Keratinocyte (primary cell): ENCODE measurements at regions not wholly inside any gene's neighbourhood (a gene's known extent, or its start where the extent isn't known, plus 50 kb on each side); places are given as distances from the start of the nearest gene placed in this dataset.

ENCODE experiments used
- DNase-seq: peaks from one replicate; pipeline ENCODE4 v3.0.0-alpha.2; 2011; ENCODE audit warnings: low read depth, missing footprints, low spot score
- FAIRE-seq: peaks from 2 replicates; lab custom pipeline; 2011; peaks lifted over from hg19 to GRCh38; lab: Jason Lieb, UNC
- H2AFZ ChIP-seq: 2 replicates; pipeline ENCODE4 v1.6.0; 2012; ENCODE audit warnings: low read length, control low read depth, inconsistent platforms; ENCODE audit not compliant: control insufficient read depth
- H3K27ac ChIP-seq: 2 replicates; pipeline ENCODE4 v1.5.1; 2011; ENCODE audit warnings: low read length; ENCODE audit not compliant: control insufficient read depth, insufficient read depth
- H3K27me3 ChIP-seq: 3 replicates; pipeline ENCODE4 v1.6.0; 2011; ENCODE audit warnings: low read length; ENCODE audit not compliant: control insufficient read depth, insufficient read depth; ENCODE audit errors: extremely low read depth
- H3K36me3 ChIP-seq, 2 experiments: 2 replicates in 1 of 2; 3 replicates in 1 of 2; pipeline ENCODE4 v1.5.1; 2011; ENCODE audit warnings: low read length in 2 of 2, mild to moderate bottlenecking in 1 of 2; ENCODE audit not compliant: control insufficient read depth in 2 of 2, insufficient read depth in 2 of 2; ENCODE audit errors: extremely low read depth in 1 of 2
- H3K4me1 ChIP-seq: 3 replicates; pipeline ENCODE4 v1.5.1; 2011; ENCODE audit warnings: low read length; ENCODE audit not compliant: control insufficient read depth, insufficient read depth; ENCODE audit errors: extremely low read depth
- H3K4me2 ChIP-seq: 3 replicates; pipeline ENCODE4 v1.6.0; 2011; ENCODE audit warnings: low read depth, low read length; ENCODE audit not compliant: control insufficient read depth, insufficient read depth; ENCODE audit errors: extremely low read depth
- H3K4me3 ChIP-seq, 3 experiments: fragments of 200-600 bp in 1 of 3; sonication (generic) in 1 of 3; 2 replicates in 2 of 3; 3 replicates in 1 of 3; pipeline ENCODE4 v1.5.1; 2011 to 2016; ENCODE audit warnings: low read length in 3 of 3, mild to moderate bottlenecking in 3 of 3, control low read depth in 2 of 3, inconsistent platforms in 1 of 3, low read depth in 1 of 3, mixed read lengths in 1 of 3, mixed run types in 1 of 3, moderate library complexity in 1 of 3; ENCODE audit not compliant: control insufficient read depth in 2 of 3, insufficient read depth in 2 of 3; ENCODE audit errors: extremely low read depth in 1 of 3
- H3K79me2 ChIP-seq: 2 replicates; pipeline ENCODE4 v1.6.0; 2012; ENCODE audit warnings: low read length; ENCODE audit not compliant: control insufficient read depth, insufficient read depth
- H3K9ac ChIP-seq: 3 replicates; pipeline ENCODE4 v1.6.0; 2011; ENCODE audit warnings: low read length; ENCODE audit not compliant: control insufficient read depth, insufficient read depth; ENCODE audit errors: extremely low read depth
- H3K9me1 ChIP-seq: 3 replicates; pipeline ENCODE4 v1.6.0; 2011; ENCODE audit warnings: low read length; ENCODE audit not compliant: control insufficient read depth, insufficient read depth; ENCODE audit errors: extremely low read depth
- H3K9me3 ChIP-seq: 2 replicates; pipeline ENCODE4 v1.5.1; 2012; ENCODE audit warnings: low read depth, low read length; ENCODE audit not compliant: control insufficient read depth
- H4K20me1 ChIP-seq: 3 replicates; pipeline ENCODE4 v1.6.0; 2011; ENCODE audit warnings: low read length; ENCODE audit not compliant: control insufficient read depth, insufficient read depth; ENCODE audit errors: extremely low read depth
- EZH2 ChIP-seq: IDR thresholded peaks from one replicate; pipeline ENCODE4 v1.6.1; 2012; ENCODE audit warnings: inconsistent platforms, mild to moderate bottlenecking, low read length, moderate library complexity
- dilution Hi-C: fragments of 300-500 bp; cut with MboI; formaldehyde crosslinking; loops from one replicate; pipeline ENCODE4 v1.7.0; 2020; ENCODE audit warnings: low sequenced_read_pairs; ENCODE audit not compliant: extremely low pct_ligation_motif_present
- TF ChIP-seq, protein P1 (sequence below), 3 experiments: IDR thresholded peaks in 1 of 3; conservative IDR thresholded peaks in 1 of 3; optimal IDR thresholded peaks in 1 of 3; 2 replicates in 2 of 3; 3 replicates in 1 of 3; pipeline versions ENCODE3 to v1.5.1; 2011; ENCODE audit warnings: low read length in 3 of 3, mild to moderate bottlenecking in 3 of 3, moderate library complexity in 2 of 3, control low read depth in 1 of 3, inconsistent platforms in 1 of 3; ENCODE audit not compliant: insufficient read depth in 2 of 3; ENCODE audit errors: extremely low read depth in 1 of 3

DNA sequence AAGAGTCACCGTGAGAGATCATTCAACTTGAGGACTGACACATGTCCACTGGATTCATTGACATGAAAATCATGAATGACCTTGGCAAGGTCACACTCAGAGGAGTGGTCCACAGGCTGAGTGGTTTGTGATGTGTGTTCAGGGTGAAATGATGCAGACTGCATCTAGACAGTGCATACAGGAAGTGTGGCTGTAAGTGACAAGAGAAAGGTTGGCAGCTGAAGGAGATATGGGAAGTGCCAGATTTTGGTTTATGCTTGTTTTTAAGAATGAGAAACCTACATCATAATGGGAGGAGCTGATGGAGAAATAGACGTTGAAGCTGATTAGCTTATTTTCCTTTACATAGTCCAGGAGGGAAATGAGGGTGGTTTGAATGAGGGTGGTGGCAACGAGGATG, 64.8 kb upstream of the VIPR2 start:
- Histone ChIP-seq H4K20me1 (no peaks in the 10 kb centered on the region), H3K4me2 (no peak overlapping the region), H3K27ac (no peak overlapping the region), H3K9me1 (no peaks in the 10 kb centered on the region), H3K4me1 (no peaks in the 10 kb centered on the region), H3K9ac (no peak overlapping the region), H3K79me2 (no peaks in the 10 kb centered on the region), H3K9me3 (peaks cover 3% of the 10 kb centered on the region), H3K4me3 (no peak overlapping the region), H3K36me3 (no peaks in the 10 kb centered on the region), H2AFZ (no peak overlapping the region), H3K27me3 (no peaks in the 10 kb centered on the region)
- dilution Hi-C loops = no loop called here
- TF ChIP-seq, protein P1, sequence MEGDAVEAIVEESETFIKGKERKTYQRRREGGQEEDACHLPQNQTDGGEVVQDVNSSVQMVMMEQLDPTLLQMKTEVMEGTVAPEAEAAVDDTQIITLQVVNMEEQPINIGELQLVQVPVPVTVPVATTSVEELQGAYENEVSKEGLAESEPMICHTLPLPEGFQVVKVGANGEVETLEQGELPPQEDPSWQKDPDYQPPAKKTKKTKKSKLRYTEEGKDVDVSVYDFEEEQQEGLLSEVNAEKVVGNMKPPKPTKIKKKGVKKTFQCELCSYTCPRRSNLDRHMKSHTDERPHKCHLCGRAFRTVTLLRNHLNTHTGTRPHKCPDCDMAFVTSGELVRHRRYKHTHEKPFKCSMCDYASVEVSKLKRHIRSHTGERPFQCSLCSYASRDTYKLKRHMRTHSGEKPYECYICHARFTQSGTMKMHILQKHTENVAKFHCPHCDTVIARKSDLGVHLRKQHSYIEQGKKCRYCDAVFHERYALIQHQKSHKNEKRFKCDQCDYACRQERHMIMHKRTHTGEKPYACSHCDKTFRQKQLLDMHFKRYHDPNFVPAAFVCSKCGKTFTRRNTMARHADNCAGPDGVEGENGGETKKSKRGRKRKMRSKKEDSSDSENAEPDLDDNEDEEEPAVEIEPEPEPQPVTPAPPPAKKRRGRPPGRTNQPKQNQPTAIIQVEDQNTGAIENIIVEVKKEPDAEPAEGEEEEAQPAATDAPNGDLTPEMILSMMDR (optimal IDR thresholded peaks at IDR 0.05 in 1 of 3, IDR thresholded peaks at IDR 0.05 in 1 of 3, conservative IDR thresholded peaks at IDR 0.05 in 1 of 3; ENCODE audit: extremely low read depth in 1 of 3, insufficient read depth in 2 of 3, low read length in 3 of 3) = no peak
- FAIRE-seq (no peak), DNase-seq (no peak)

DNA sequence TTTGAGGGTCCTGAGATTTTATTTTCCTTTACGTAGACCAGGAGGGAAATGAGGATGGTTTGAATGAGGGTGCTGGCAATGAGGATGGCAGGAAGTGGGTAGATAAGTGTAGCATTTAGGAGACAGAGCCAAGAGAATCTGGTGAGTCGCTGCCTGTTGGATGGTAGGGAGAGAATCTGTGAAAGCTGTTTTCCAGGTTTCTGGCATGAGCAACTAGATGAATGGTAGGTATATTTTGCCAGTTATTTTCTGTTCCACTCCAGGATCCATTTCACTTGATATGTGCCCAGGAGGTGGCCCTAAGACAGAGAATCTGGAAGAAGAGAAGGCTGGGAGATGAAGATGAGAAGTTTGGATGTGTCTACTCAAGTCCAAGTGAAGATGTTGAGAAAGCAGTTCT, 63.3 kb upstream of the VIPR2 start:
- H4K20me1 ChIP-seq = no peaks in the 10 kb centered on the region
- H3K4me3 ChIP-seq = no peak overlapping the region

More for the DNA sequence above, 63.3 kb upstream of the VIPR2 start:
- Histone ChIP-seq H3K4me2 (no peak overlapping the region), H3K4me1 (no peaks in the 10 kb centered on the region), H3K27me3 (no peaks in the 10 kb centered on the region), H3K9ac (no peak overlapping the region), H2AFZ (no peak overlapping the region), H3K9me1 (no peaks in the 10 kb centered on the region), H3K79me2 (no peaks in the 10 kb centered on the region), H3K36me3 (no peaks in the 10 kb centered on the region), H3K9me3 (peaks cover 3% of the 10 kb centered on the region), H3K27ac (no peak overlapping the region)
- no peak for TF ChIP-seq EZH2
- TF ChIP-seq, protein P1 (optimal IDR thresholded peaks at IDR 0.05 in 1 of 3, IDR thresholded peaks at IDR 0.05 in 1 of 3, conservative IDR thresholded peaks at IDR 0.05 in 1 of 3; ENCODE audit: extremely low read depth in 1 of 3, insufficient read depth in 2 of 3, low read length in 3 of 3) = no peak
- dilution Hi-C loops = no loop called here
- FAIRE-seq (no peak), DNase-seq (no peak)
